Astrocyte (in vitro differentiated cells and primary cell): ENCODE measurements at regions not wholly inside any gene's neighbourhood (a gene's known extent, or its start where the extent isn't known, plus 50 kb on each side); places are given as distances from the start of the nearest gene placed in this dataset.
"Not testable (repeated sequence)": the region's sequence is repeated elsewhere in the genome, so short reads cannot be mapped to it uniquely, and the experiment has no call there.

Experiments used
- DNase-seq: peaks from one replicate; pipeline ENCODE4 v3.0.0-alpha.2; 2010; ENCODE audit warnings: low read depth
- FAIRE-seq: peaks from 2 replicates; lab custom pipeline; 2011; peaks lifted over from hg19 to GRCh38; lab: Jason Lieb, UNC
- H2AFZ ChIP-seq: 2 replicates; pipeline ENCODE4 v1.6.0; 2012; ENCODE audit warnings: low read depth, low read length, inconsistent platforms
- H3K27ac ChIP-seq: 2 replicates; pipeline ENCODE4 v1.5.1; 2011; ENCODE audit warnings: low read depth, low read length, inconsistent platforms
- H3K27me3 ChIP-seq: 2 replicates; pipeline ENCODE4 v1.6.0; 2011; ENCODE audit warnings: low read length, inconsistent platforms; ENCODE audit not compliant: insufficient read depth
- H3K36me3 ChIP-seq: 2 replicates; pipeline ENCODE4 v1.5.1; 2011; ENCODE audit warnings: low read length, inconsistent platforms; ENCODE audit not compliant: insufficient read depth
- H3K4me1 ChIP-seq: 2 replicates; pipeline ENCODE4 v1.5.1; 2011; ENCODE audit warnings: low read length, inconsistent platforms; ENCODE audit not compliant: insufficient read depth
- H3K4me2 ChIP-seq: 2 replicates; pipeline ENCODE4 v1.6.0; 2012; ENCODE audit warnings: low read length, inconsistent platforms
- H3K4me3 ChIP-seq: 2 replicates; pipeline ENCODE4 v1.5.1; 2011; ENCODE audit warnings: low read depth, mild to moderate bottlenecking, low read length, inconsistent platforms; ENCODE audit not compliant: insufficient read depth
- H3K79me2 ChIP-seq: 2 replicates; pipeline ENCODE4 v1.6.0; 2012; ENCODE audit warnings: mild to moderate bottlenecking, low read length, inconsistent platforms; ENCODE audit not compliant: insufficient read depth
- H3K9ac ChIP-seq: 2 replicates; pipeline ENCODE4 v1.6.0; 2012; ENCODE audit warnings: mild to moderate bottlenecking, low read length, inconsistent platforms
- H3K9me3 ChIP-seq: 2 replicates; pipeline ENCODE4 v1.5.1; 2012; ENCODE audit warnings: low read depth, mild to moderate bottlenecking, low read length, inconsistent platforms; ENCODE audit not compliant: insufficient read depth
- H4K20me1 ChIP-seq: 2 replicates; pipeline ENCODE4 v1.6.0; 2012; ENCODE audit warnings: low read length, inconsistent platforms; ENCODE audit not compliant: insufficient read depth
- H3K27ac Mint-ChIP-seq: one replicate; pipeline ENCODE4 v1.8.0; 2021; ENCODE audit warnings: mild to moderate bottlenecking, mixed read lengths; ENCODE audit not compliant: unreplicated experiment
- H3K27me3 Mint-ChIP-seq: one replicate; pipeline ENCODE4 v1.8.0; 2021; ENCODE audit warnings: low read depth, mixed read lengths; ENCODE audit not compliant: unreplicated experiment
- H3K36me3 Mint-ChIP-seq: one replicate; pipeline ENCODE4 v1.8.0; 2021; ENCODE audit warnings: low read depth, mixed read lengths; ENCODE audit not compliant: unreplicated experiment
- H3K4me1 Mint-ChIP-seq: one replicate; pipeline ENCODE4 v1.8.0; 2021; ENCODE audit warnings: low read depth, mixed read lengths; ENCODE audit not compliant: unreplicated experiment
- H3K4me3 Mint-ChIP-seq: one replicate; pipeline ENCODE4 v1.8.0; 2021; ENCODE audit warnings: mild to moderate bottlenecking, moderate library complexity, mixed read lengths; ENCODE audit not compliant: unreplicated experiment
- H3K9me3 Mint-ChIP-seq: one replicate; pipeline ENCODE4 v1.8.0; 2021; ENCODE audit warnings: mild to moderate bottlenecking, mixed read lengths; ENCODE audit not compliant: unreplicated experiment

DNA sequence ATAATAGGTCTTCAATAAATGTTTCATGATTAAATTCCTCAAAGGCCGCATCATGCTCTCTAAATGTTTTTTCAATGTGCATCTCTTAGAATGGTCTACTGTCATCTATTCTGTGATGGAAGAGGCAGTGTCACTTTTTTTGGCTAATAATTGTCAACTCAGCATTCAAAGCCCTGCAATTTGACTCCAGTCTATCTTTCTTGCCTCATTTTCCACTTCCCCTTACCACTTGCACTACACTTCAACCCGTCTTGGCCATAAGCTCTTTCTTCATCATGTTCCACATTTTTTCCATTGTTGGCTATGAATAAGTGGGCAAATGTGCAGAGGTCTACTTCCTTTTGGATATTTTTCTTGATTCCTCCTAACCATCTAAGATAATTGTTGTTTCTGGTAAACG lies 59.2 kb upstream of the POMZP3 start:
- H3K27me3 Mint-ChIP-seq, H2AFZ ChIP-seq, H3K27ac Mint-ChIP-seq, H3K9me3 ChIP-seq, H3K27me3 ChIP-seq, H4K20me1 ChIP-seq, H3K79me2 ChIP-seq, H3K4me3 Mint-ChIP-seq, DNase-seq, H3K36me3 ChIP-seq, H3K36me3 Mint-ChIP-seq, H3K4me2 ChIP-seq, H3K4me1 Mint-ChIP-seq, FAIRE-seq, H3K4me1 ChIP-seq, H3K9ac ChIP-seq, H3K9me3 Mint-ChIP-seq, H3K4me3 ChIP-seq, H3K27ac ChIP-seq: not testable (repeated sequence)

- not testable (repeated sequence) for H3K27ac Mint-ChIP-seq, H3K27ac ChIP-seq, H2AFZ ChIP-seq, H3K4me1 Mint-ChIP-seq, H3K36me3 Mint-ChIP-seq, H4K20me1 ChIP-seq, FAIRE-seq, H3K79me2 ChIP-seq, H3K9me3 ChIP-seq, H3K27me3 Mint-ChIP-seq, H3K36me3 ChIP-seq, H3K4me1 ChIP-seq, H3K4me2 ChIP-seq, H3K9me3 Mint-ChIP-seq, H3K27me3 ChIP-seq, DNase-seq, H3K4me3 Mint-ChIP-seq, H3K4me3 ChIP-seq, H3K9ac ChIP-seq
These were observed 57.7 kb upstream of the POMZP3 start for GRCh38 chr7:76684737-76685136.

GRCh38 chr7:76683631-76684030 lies 56.6 kb upstream of the POMZP3 start:
- not testable (repeated sequence) for H3K27ac ChIP-seq, H3K4me2 ChIP-seq, H3K4me3 Mint-ChIP-seq, DNase-seq, H3K36me3 ChIP-seq, H4K20me1 ChIP-seq, H3K79me2 ChIP-seq, H3K9ac ChIP-seq, H3K4me3 ChIP-seq, H2AFZ ChIP-seq, FAIRE-seq, H3K27me3 Mint-ChIP-seq, H3K36me3 Mint-ChIP-seq, H3K4me1 ChIP-seq, H3K27ac Mint-ChIP-seq, H3K27me3 ChIP-seq, H3K9me3 ChIP-seq, H3K4me1 Mint-ChIP-seq, H3K9me3 Mint-ChIP-seq

DNA sequence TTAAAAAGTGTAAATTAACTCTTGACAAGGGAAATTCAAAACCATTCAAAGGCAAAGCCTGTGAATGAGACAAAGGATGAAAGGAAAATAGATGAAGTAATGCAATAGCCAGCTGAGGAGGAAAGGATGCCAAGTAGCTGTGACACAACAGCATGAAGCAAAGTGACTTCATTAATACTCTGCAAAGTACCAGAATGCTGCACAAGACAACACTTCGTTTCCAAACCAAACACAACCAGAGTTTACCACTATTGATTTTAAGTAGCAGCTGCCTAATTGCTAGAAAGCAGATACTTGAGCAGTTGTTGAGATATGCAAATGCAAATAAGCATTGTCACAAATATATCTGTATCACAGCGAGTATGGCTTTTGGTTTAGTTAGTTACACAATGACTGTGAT lies 54.7 kb upstream of the POMZP3 start:
- not testable (repeated sequence) for H4K20me1 ChIP-seq, H3K4me1 ChIP-seq, H3K9me3 ChIP-seq, H3K9ac ChIP-seq, H3K4me2 ChIP-seq, H3K27me3 Mint-ChIP-seq, H3K36me3 Mint-ChIP-seq, H3K27ac Mint-ChIP-seq, H2AFZ ChIP-seq, H3K36me3 ChIP-seq, H3K4me1 Mint-ChIP-seq, H3K4me3 ChIP-seq, H3K79me2 ChIP-seq, H3K27ac ChIP-seq, H3K9me3 Mint-ChIP-seq, FAIRE-seq, H3K27me3 ChIP-seq, DNase-seq, H3K4me3 Mint-ChIP-seq

DNA sequence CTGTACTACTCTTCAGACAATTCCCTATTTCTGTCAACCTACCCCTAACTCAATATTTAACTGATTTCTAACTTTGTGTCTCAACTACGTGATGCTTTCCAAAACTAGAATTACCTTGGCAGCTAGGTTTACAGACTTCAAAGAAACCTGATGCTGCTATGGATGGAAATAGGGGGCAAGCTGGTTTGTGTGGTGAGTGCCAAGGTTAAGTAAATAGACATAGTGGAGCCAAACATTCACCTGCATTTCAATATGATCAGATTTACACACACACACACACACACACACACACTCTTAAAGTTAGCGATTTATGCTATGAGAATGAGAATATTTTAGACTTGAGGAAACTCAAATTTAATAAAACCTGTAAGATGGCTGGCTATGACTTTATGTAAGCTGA lies 52.1 kb upstream of the POMZP3 start:
- not testable (repeated sequence) for H3K27ac Mint-ChIP-seq, H3K27me3 ChIP-seq, H3K4me1 ChIP-seq, H3K27ac ChIP-seq, H3K4me3 Mint-ChIP-seq, DNase-seq, H3K4me1 Mint-ChIP-seq, H3K36me3 Mint-ChIP-seq, H3K36me3 ChIP-seq, H3K9me3 Mint-ChIP-seq, H3K9ac ChIP-seq, H3K9me3 ChIP-seq, FAIRE-seq, H4K20me1 ChIP-seq, H3K27me3 Mint-ChIP-seq, H2AFZ ChIP-seq, H3K79me2 ChIP-seq, H3K4me3 ChIP-seq, H3K4me2 ChIP-seq

GRCh38 chr7:76678500-76678899 lies 51.4 kb upstream of the POMZP3 start:
- H3K4me1 ChIP-seq, H3K4me3 Mint-ChIP-seq, H3K27ac ChIP-seq, H3K4me2 ChIP-seq, H3K9ac ChIP-seq, DNase-seq, H2AFZ ChIP-seq, H3K9me3 ChIP-seq, H3K79me2 ChIP-seq, H3K4me3 ChIP-seq, H3K9me3 Mint-ChIP-seq, H3K27me3 ChIP-seq, H3K27me3 Mint-ChIP-seq, H3K36me3 Mint-ChIP-seq, H3K27ac Mint-ChIP-seq, H3K4me1 Mint-ChIP-seq, H3K36me3 ChIP-seq, H4K20me1 ChIP-seq: not testable (repeated sequence)
- peak; percentile 39 for FAIRE-seq
